ENCODE measurements at regions not wholly inside any gene's neighbourhood (a gene's known extent, or its start where the extent isn't known, plus 50 kb on each side); places are given as distances from the start of the nearest gene placed in this dataset.
"Not testable (repeated sequence)": the region's sequence is repeated elsewhere in the genome, so short reads cannot be mapped to it uniquely, and the experiment has no call there.

GRCh38 chr3:175988401-175988800, 1129.3 kb downstream of the NAALADL2 start:
- DNase-seq (ENCODE audit: extremely low read depth in 1 of 11, low read depth in 9 of 11, low spot score in 4 of 11), result no peak

GRCh38 chr3:175985781-175986180, 1126.6 kb downstream of the NAALADL2 start:
- no peak for DNase-seq (ENCODE audit: extremely low read depth in 1 of 11, low read depth in 9 of 11, low spot score in 4 of 11)

DNA sequence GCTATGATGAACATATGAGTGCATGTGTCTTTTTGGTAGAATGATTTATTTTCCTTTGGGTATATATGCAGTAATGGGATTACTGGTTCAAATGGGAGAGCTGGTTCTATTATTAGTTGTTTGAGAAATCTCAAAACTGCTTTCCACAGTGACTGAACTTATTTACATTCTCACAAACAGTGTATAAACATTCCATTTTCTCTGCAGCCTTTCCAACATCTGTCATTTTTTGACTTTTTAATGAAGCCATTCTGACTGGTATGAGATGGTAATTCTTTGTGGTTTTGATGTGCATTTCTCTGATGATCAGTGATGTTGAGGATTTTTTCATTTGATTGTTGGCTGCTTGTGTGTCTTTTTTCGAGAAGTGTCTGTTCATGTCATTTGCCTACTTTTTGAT, 1124.2 kb downstream of the NAALADL2 start:
- no peak for DNase-seq (ENCODE audit: extremely low read depth in 1 of 11, low read depth in 9 of 11, low spot score in 4 of 11)

DNA sequence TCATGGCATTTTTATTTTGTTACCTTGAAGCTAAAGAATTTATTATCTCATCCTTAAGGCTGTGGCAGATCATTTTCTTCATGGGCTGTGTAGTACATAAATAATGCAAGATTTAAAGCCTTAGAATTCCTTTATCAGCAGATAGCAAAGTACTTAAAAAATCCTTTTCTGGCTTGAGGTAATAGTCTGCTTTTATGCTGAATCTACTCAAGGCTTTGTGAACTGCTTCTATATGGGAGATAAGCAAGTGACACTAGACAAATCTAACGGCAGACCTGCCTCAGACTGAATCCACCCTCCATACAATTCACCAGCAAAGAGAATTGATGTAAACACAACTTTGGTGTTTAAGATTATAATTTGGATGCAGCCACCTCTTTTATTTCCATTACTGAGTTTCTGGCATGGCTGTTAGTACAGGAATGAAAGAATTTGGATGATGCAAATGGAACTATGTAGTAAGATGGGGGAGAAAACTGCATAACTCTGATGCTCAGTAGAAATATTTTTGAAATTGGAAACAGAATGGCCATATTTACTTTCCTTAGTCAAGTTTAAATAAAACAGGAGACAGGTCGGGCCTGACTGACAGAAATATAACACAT, 1121.5 kb downstream of the NAALADL2 start:
- no peak for DNase-seq (ENCODE audit: extremely low read depth in 1 of 11, low read depth in 9 of 11, low spot score in 4 of 11)

DNA sequence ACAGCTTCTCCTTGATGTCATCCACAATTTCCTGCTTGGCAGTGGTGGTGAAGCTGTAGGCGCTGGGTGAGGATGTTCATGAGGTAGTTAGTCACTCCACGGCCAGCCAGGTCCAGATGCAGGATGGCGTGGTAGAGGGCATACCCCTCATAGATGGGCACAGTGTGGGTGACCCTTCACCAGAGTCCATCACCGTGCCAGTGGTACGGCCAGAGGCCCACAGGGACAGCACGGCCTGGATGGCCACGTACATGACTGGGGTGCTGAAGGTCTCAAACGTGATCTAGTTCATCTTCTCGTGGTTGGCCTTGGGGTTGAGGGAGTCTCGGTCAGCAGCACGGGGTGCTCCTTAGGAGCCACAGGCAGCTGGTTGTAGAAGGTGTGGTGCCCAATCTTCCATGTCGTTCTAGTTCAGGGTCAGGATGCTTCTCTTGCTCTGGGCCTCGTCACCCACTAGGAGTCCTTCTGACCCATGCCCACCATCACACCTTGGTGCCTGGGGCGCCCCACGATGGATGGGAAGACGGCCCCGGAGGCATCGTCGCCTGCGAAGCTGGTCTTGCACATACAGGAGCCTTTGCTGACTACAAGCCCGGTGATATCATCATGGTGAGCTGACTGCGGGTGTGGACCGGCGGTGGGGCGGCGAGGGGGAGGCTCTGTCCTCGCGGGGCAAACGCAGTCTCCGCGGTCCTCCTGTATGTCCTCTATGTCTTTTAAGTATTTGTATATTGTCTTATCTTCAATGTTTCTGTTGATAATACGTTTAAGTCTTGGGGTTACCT, 1119.0 kb downstream of the NAALADL2 start:
- no peak for DNase-seq (ENCODE audit: extremely low read depth in 1 of 11, low read depth in 9 of 11, low spot score in 4 of 11)

- no peak for DNase-seq (ENCODE audit: extremely low read depth in 1 of 11, low read depth in 9 of 11, low spot score in 4 of 11)
These were observed 1110.3 kb downstream of the NAALADL2 start for GRCh38 chr3:175969456-175969855.

- DNase-seq (ENCODE audit: extremely low read depth in 1 of 11, low read depth in 9 of 11, low spot score in 4 of 11), result no peak
These were observed 1105.9 kb downstream of the NAALADL2 start for GRCh38 chr3:175965036-175965435.

- no peak for DNase-seq (ENCODE audit: extremely low read depth in 1 of 11, low read depth in 9 of 11, low spot score in 4 of 11)
These were observed 1098.3 kb downstream of the NAALADL2 start for GRCh38 chr3:175957427-175957826.

- peak in 1 of 11 donors; percentile 2 for DNase-seq (ENCODE audit: extremely low read depth in 1 of 11, low read depth in 9 of 11, low spot score in 4 of 11)
These were observed 1097.8 kb downstream of the NAALADL2 start for GRCh38 chr3:175956964-175957363.

GRCh38 chr3:175951047-175951694, 1092.0 kb downstream of the NAALADL2 start:
- DNase-seq (ENCODE audit: extremely low read depth in 1 of 11, low read depth in 9 of 11, low spot score in 4 of 11), result no peak

- no peak for DNase-seq (ENCODE audit: extremely low read depth in 1 of 11, low read depth in 9 of 11, low spot score in 4 of 11)
These were observed 1088.9 kb downstream of the NAALADL2 start for GRCh38 chr3:175948041-175948440.

- DNase-seq (ENCODE audit: extremely low read depth in 1 of 11, low read depth in 9 of 11, low spot score in 4 of 11), result no peak
These were observed 1082.2 kb downstream of the NAALADL2 start for GRCh38 chr3:175941352-175941751.

DNA sequence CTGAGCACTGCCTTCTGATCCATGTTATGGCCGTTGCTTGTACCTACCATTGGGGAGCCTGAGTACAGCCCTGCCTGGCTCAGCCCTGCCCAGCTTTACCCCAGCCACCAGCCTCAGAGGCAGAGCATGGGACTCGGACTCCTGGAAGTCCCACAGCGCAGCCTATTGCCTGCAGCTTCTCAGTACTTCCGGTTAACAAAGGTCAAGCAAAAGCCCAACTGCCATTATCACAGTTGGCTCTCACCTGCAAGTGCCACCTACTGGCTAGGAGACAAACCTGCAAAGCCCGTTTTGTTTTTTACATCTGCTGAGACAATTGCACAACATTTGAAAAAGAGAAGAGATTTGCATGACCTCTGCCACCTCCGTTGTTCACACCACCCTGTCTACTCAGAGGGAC, 1081.7 kb downstream of the NAALADL2 start:
- no peak for DNase-seq (ENCODE audit: extremely low read depth in 1 of 11, low read depth in 9 of 11, low spot score in 4 of 11)

DNA sequence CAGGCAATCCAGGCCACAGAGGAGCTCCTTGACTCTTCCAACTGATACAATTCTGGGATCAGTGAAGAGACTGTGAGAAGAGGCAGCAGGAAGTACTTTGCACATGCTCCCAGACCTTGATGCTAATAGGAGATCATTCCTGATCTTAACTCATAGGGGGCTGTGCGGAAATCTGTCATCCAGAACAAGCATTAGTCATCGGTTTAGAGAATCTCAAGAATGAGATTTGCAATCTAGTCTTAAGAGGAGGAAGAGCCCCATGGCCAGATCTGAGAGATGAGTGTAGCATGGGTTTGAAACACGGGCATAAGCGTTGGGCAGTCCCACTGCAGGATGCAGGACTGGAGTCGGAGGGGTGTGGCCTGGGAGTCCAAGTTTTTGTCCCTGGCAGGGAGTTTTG, 1081.1 kb downstream of the NAALADL2 start:
- DNase-seq (ENCODE audit: extremely low read depth in 1 of 11, low read depth in 9 of 11, low spot score in 4 of 11), result no peak

GRCh38 chr3:175937367-175937766, 1078.2 kb downstream of the NAALADL2 start:
- not testable (repeated sequence) for DNase-seq (ENCODE audit: extremely low read depth in 1 of 11, low read depth in 9 of 11, low spot score in 4 of 11)

DNA sequence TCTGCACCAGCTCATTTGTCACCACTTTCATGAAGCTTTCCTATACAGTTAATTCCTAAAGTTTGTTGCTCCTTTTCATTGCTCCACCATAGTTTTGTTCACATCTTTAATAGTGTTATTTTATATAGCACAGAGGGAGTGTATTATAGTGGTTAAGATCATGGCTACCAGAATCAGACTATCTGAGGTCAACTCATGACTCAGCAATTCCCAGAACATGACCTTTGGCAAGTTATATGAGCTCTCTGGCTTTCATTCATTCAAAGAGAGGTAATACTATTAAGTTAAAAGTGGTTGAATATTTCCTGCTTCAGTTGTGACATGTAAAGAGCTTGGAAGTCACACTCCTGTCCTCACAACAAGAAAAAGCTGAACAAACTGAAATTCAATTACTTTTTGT, 1073.5 kb downstream of the NAALADL2 start:
- no peak for DNase-seq (ENCODE audit: extremely low read depth in 1 of 11, low read depth in 9 of 11, low spot score in 4 of 11)

- no peak for DNase-seq (ENCODE audit: extremely low read depth in 1 of 11, low read depth in 9 of 11, low spot score in 4 of 11)
These were observed 1060.0 kb downstream of the NAALADL2 start for GRCh38 chr3:175919133-175919532.

- no peak for DNase-seq (ENCODE audit: extremely low read depth in 1 of 11, low read depth in 9 of 11, low spot score in 4 of 11)
These were observed 1057.2 kb downstream of the NAALADL2 start for GRCh38 chr3:175916191-175916934.

- DNase-seq (ENCODE audit: extremely low read depth in 1 of 11, low read depth in 9 of 11, low spot score in 4 of 11), result no peak
These were observed 1055.7 kb downstream of the NAALADL2 start for GRCh38 chr3:175914785-175915184.

GRCh38 chr3:175913286-175913685, 1054.2 kb downstream of the NAALADL2 start:
- peak in 1 of 11 donors; percentile 8 for DNase-seq (ENCODE audit: extremely low read depth in 1 of 11, low read depth in 9 of 11, low spot score in 4 of 11)

Measured in renal cortex interstitium (tissue), 11 donors.